GM12878 (cell line): ENCODE measurements at regions not wholly inside any gene's neighbourhood (a gene's known extent, or its start where the extent isn't known, plus 50 kb on each side); places are given as distances from the start of the nearest gene placed in this dataset.

Source experiments
- ATAC-seq: fragments of 200-7000 bp; cut with Tn5 transposase; 3 replicates; pipeline ENCODE4 v1.9.1; 2020; ENCODE audit warnings: mild to moderate bottlenecking, moderate library complexity
- BruUV-seq: library from RNA; stranded (reverse); fragments of 400-500 nt; replicated peaks from 2 replicates; lab custom pipeline; 2021; lab: Mats Ljungman, UMichigan
- CTCF ChIA-PET: fragments of 300-600 bp; sonication (Branson Sonifier 250); formaldehyde crosslinking; extraction: SDS; loops from one replicate; lab custom pipeline; 2021; ENCODE audit warnings: inconsistent platforms; lab: Yijun Ruan, JAX
- POLR2A ChIA-PET: fragments of 350-600 bp; formaldehyde crosslinking; extraction: SDS; loops from one replicate; lab custom pipeline; 2021; ENCODE audit warnings: inconsistent platforms; lab: Charles Lee
- RAD21 ChIA-PET: fragments of 300-600 bp; sonication (Branson Sonifier 250); formaldehyde crosslinking; loops from one replicate; lab custom pipeline; 2023; ENCODE audit warnings: antibody characterized with exemption; ENCODE audit not compliant: unreplicated experiment; lab: Charles Lee
- SMC1A ChIA-PET: fragments of 300-600 bp; sonication (Branson Sonifier 250); formaldehyde crosslinking; loops from one replicate; lab custom pipeline; 2023; ENCODE audit not compliant: unreplicated experiment, uncharacterized antibody; lab: Charles Lee
- DNase-seq: peaks from one replicate; pipeline ENCODE4 v3.0.0-alpha.2; 2011; ENCODE audit warnings: low read depth, low spot score
- FAIRE-seq: peaks from 3 replicates; lab custom pipeline; 2011; peaks lifted over from hg19 to GRCh38; lab: Jason Lieb, UNC
- H2AFZ ChIP-seq: 2 replicates; pipeline ENCODE4 v1.6.0; 2011; ENCODE audit warnings: low read depth, low read length, control low read depth; ENCODE audit not compliant: control insufficient read depth
- H3K27ac ChIP-seq: 2 replicates; pipeline ENCODE4 v1.5.1; 2011; ENCODE audit warnings: control low read depth; ENCODE audit not compliant: control insufficient read depth, insufficient read depth
- H3K27me3 ChIP-seq, 2 experiments: replicated peaks in 1 of 2; 2 replicates each; pipeline versions ENCODE4 v1.6.0 to v1.6.1; 2011; ENCODE audit warnings: low read length in 1 of 2; ENCODE audit not compliant: control insufficient read depth in 2 of 2, insufficient read depth in 2 of 2
- H3K36me3 ChIP-seq, 2 experiments: 2 replicates each; pipeline ENCODE4 v1.5.1; 2011; ENCODE audit warnings: low read length in 1 of 2; ENCODE audit not compliant: control insufficient read depth in 2 of 2, insufficient read depth in 2 of 2
- H3K4me1 ChIP-seq: 2 replicates; pipeline ENCODE4 v1.6.1; 2011; ENCODE audit warnings: mild to moderate bottlenecking, low read length, moderate library complexity, mixed read lengths; ENCODE audit not compliant: control insufficient read depth, insufficient read depth
- H3K4me2 ChIP-seq: 2 replicates; pipeline ENCODE4 v1.6.0; 2011; ENCODE audit warnings: control low read depth; ENCODE audit not compliant: control insufficient read depth, insufficient read depth
- H3K4me3 ChIP-seq: fragments of 200-600 bp; sonication (generic); 2 replicates; pipeline ENCODE4 v1.5.1; 2016
- H3K79me2 ChIP-seq: 2 replicates; pipeline ENCODE4 v1.6.0; 2011; ENCODE audit warnings: low read length; ENCODE audit not compliant: control insufficient read depth, insufficient read depth
- H3K9ac ChIP-seq: 2 replicates; pipeline ENCODE4 v1.8.0; 2011; ENCODE audit warnings: low read length, control low read depth, mixed read lengths; ENCODE audit not compliant: control insufficient read depth, insufficient read depth
- H3K9me3 ChIP-seq: replicated peaks from 3 replicates; pipeline ENCODE4 v1.5.1; 2011; ENCODE audit warnings: mild to moderate bottlenecking, low read length; ENCODE audit not compliant: control insufficient read depth, insufficient read depth
- H4K20me1 ChIP-seq: 2 replicates; pipeline ENCODE4 v1.6.0; 2011; ENCODE audit not compliant: control insufficient read depth, insufficient read depth
- ATF3 ChIP-seq: IDR thresholded peaks from 2 replicates; pipeline ENCODE4 v1.6.1; 2011; ENCODE audit warnings: low read depth, mild to moderate bottlenecking, low read length, moderate library complexity, borderline replicate concordance; ENCODE audit errors: extremely low read depth
- GABPA ChIP-seq: IDR thresholded peaks from 2 replicates; pipeline ENCODE4 v1.6.1; 2014; ENCODE audit warnings: antibody characterized with exemption, low read depth, mild to moderate bottlenecking, inconsistent platforms
- MLLT1 ChIP-seq: fragments of 450-650 bp; IDR thresholded peaks from 2 replicates; pipeline ENCODE4 v1.6.1; 2016; ENCODE audit warnings: mild to moderate bottlenecking
- MYB ChIP-seq: fragments of 150-350 bp; IDR thresholded peaks from 2 replicates; pipeline ENCODE4 v1.6.1; 2014; ENCODE audit warnings: mild to moderate bottlenecking, low read depth, low read length, borderline replicate concordance
- NFYB ChIP-seq: IDR thresholded peaks from 2 replicates; pipeline ENCODE4 v1.6.1; 2011; ENCODE audit warnings: low read depth, mild to moderate bottlenecking, low read length, improper control_type of control experiment, moderate library complexity; ENCODE audit not compliant: insufficient read depth
- NR2F1 ChIP-seq: fragments of 450-650 bp; conservative IDR thresholded peaks from 2 replicates; pipeline ENCODE4 v1.6.1; 2017; ENCODE audit warnings: mild to moderate bottlenecking
- PML ChIP-seq: IDR thresholded peaks from 2 replicates; pipeline ENCODE4 v1.6.1; 2012; ENCODE audit warnings: low read length, inconsistent platforms
- RCOR1 ChIP-seq: conservative IDR thresholded peaks from 2 replicates; pipeline ENCODE4 v1.6.1; 2012; ENCODE audit warnings: low read depth, low read length, improper control_type of control experiment
- RUNX3 ChIP-seq: IDR thresholded peaks from 2 replicates; pipeline ENCODE4 v1.6.1; 2012; ENCODE audit warnings: low read length, inconsistent platforms
- SMC3 ChIP-seq: IDR thresholded peaks from 2 replicates; pipeline ENCODE4 v1.6.1; 2011; ENCODE audit warnings: low read length, improper control_type of control experiment, borderline replicate concordance
- TCF7 ChIP-seq: IDR thresholded peaks from 2 replicates; pipeline ENCODE4 v1.6.1; 2014; ENCODE audit warnings: antibody characterized with exemption, borderline replicate concordance
- USF2 ChIP-seq: IDR thresholded peaks from 2 replicates; pipeline ENCODE4 v1.6.1; 2011; ENCODE audit warnings: low read depth, low read length, improper control_type of control experiment, borderline replicate concordance
- WGBS: methylation state at CpG from one replicate; pipeline ENCODE4 v1.1.6; 2016; ENCODE audit warnings: low lambda C conversion rate; ENCODE audit not compliant: insufficient replicate concordance, insufficient coverage; ENCODE audit errors: missing lambda C conversion rate; 5-methylcytosine and 5-hydroxymethylcytosine counted together
- in situ Hi-C: fragments of 300-500 bp; cut with MboI; formaldehyde crosslinking; loops from 9 replicates; pipeline ENCODE4 v1.14.3; 2018; ENCODE audit warnings: mixed read lengths
- intact Hi-C: fragments of 100-400 bp; cut with micrococcal nuclease; formaldehyde crosslinking; loops from one replicate; pipeline ENCODE4 v1.14.2; 2022; ENCODE audit not compliant: unreplicated experiment

- intact Hi-C loops: no loop called here
- H3K4me1 ChIP-seq: no peaks in the 10 kb centered on the region
- no peaks in the 10 kb centered on the region for H3K36me3 ChIP-seq
- CTCF ChIA-PET: interaction anchor here (1.2 kb wide), 1 partner anchor 10 kb away, joined by 3 read pairs; no protein-coding TSS in a partner anchor
- no peaks in the 10 kb centered on the region; the same call in 1 of the 3 replicates for H3K9me3 ChIP-seq
- no peaks in the 10 kb centered on the region for H4K20me1 ChIP-seq
- WGBS: 38% methylated on average over 3 of the region's 3 CpGs
- SMC1A ChIA-PET: interaction anchor here (1.1 kb wide), 1 partner anchor 12 kb away, joined by 3 read pairs; no protein-coding TSS in a partner anchor
- H3K79me2 ChIP-seq: no peaks in the 10 kb centered on the region
- DNase-seq: no peak
- TF ChIP-seq MYB (no peak), TCF7 (no peak), MLLT1 (no peak), USF2 (no peak), RCOR1 (no peak), PML (no peak), SMC3 (no peak), NFYB (no peak), RUNX3 (no peak), NR2F1 (no peak), ATF3 (no peak), GABPA (no peak)
- TF ChIP-seq, all 136 proteins: peak for 0
- H3K4me3 ChIP-seq: no peak overlapping the region
- ATAC-seq (no peak), FAIRE-seq (no peak)
- POLR2A ChIA-PET: no interaction called here
- H3K27me3 ChIP-seq: no peaks in the 10 kb centered on the region
- H3K27ac ChIP-seq: no peak overlapping the region
- no TSS peak for BruUV-seq
- H2AFZ ChIP-seq: no peak overlapping the region
- no peak overlapping the region for H3K4me2 ChIP-seq
- RAD21 ChIA-PET: no interaction called here
- in situ Hi-C loops: no loop called here
- no peak overlapping the region for H3K9ac ChIP-seq
These were observed 141.7 kb upstream of the ACVR2A start for GRCh38 chr2:147703171-147703570.
